Cardiac fibroblast (primary cell): ENCODE measurements at regions not wholly inside any gene's neighbourhood (a gene's known extent, or its start where the extent isn't known, plus 50 kb on each side); places are given as distances from the start of the nearest gene placed in this dataset.

Experiments used
- DNase-seq, 2 donors: peaks; one replicate each; pipeline versions ENCODE4 v3.0.0 to v3.0.0-alpha.2; 2010; ENCODE audit warnings: low read depth in 2 of 2
- H3K4me3 ChIP-seq, 2 donors: replicated peaks in 1 of 2; 1 replicate in 1 of 2; 2 replicates in 1 of 2; pipeline ENCODE4 v1.5.1; 2011; ENCODE audit warnings: low read depth in 2 of 2, low read length in 2 of 2, mild to moderate bottlenecking in 2 of 2, moderate library complexity in 1 of 2
- CTCF ChIP-seq: IDR thresholded peaks from one replicate; pipeline ENCODE4 v1.5.1; 2011; ENCODE audit warnings: low read depth, mild to moderate bottlenecking, low read length, inconsistent platforms

GRCh38 chr4:177699365-177700213 lies 257.4 kb upstream of the AGA start:
- no peak for TF ChIP-seq CTCF
- DNase-seq, result peak; percentile 6 to 61
- no peak overlapping the region for H3K4me3 ChIP-seq

- no peak for DNase-seq
- TF ChIP-seq CTCF, result no peak
- H3K4me3 ChIP-seq, result no peak overlapping the region
Measured at GRCh38 chr4:177706916-177707315, 264.7 kb upstream of the AGA start.

- no peak overlapping the region for H3K4me3 ChIP-seq
Measured at GRCh38 chr4:177713454-177713853, 271.2 kb upstream of the AGA start.

GRCh38 chr4:177717407-177717806 lies 275.2 kb upstream of the AGA start:
- no peak for TF ChIP-seq CTCF
- no peak for DNase-seq
- H3K4me3 ChIP-seq, result no peak overlapping the region

More at GRCh38 chr4:177713454-177713853, 271.2 kb upstream of the AGA start:
- DNase-seq, result no peak
- no peak for TF ChIP-seq CTCF

- no peak overlapping the region for H3K4me3 ChIP-seq
- no peak for DNase-seq
- no peak for TF ChIP-seq CTCF
Measured at GRCh38 chr4:177718514-177718913, 276.3 kb upstream of the AGA start.

GRCh38 chr4:177726111-177726510 lies 283.9 kb upstream of the AGA start:
- DNase-seq, result peak in 1 of 2 donors; percentile 0
- TF ChIP-seq CTCF, result no peak
- no peak overlapping the region for H3K4me3 ChIP-seq
